ENCODE measurements at regions not wholly inside any gene's neighbourhood (a gene's known extent, or its start where the extent isn't known, plus 50 kb on each side); places are given as distances from the start of the nearest gene placed in this dataset.

DNA sequence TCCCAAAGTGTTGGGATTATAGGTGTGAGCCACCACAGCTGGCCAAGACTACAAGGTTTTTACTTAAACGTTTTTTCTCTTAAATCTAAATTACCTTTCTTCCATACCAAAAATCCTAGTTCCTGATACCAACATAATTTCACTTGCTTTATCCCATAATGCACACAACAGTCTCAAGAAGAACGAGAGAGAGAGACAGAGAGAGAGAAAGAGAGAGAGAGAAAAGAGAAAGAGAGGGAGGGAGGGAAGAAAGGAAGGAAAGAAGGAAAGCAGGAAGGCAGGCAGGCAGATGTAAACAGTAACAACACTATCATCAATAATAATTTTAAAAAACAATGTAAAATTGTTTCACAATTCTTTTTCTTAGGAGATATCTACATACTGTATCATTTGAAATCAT, 118.4 kb downstream of the BTG1 start:
- in situ Hi-C loops (cut with MboI; ENCODE audit: low sequenced_read_pairs, unreplicated experiment): no loop called here
- DNase-seq (ENCODE audit: low spot score): no peak
- TF ChIP-seq, protein P1, sequence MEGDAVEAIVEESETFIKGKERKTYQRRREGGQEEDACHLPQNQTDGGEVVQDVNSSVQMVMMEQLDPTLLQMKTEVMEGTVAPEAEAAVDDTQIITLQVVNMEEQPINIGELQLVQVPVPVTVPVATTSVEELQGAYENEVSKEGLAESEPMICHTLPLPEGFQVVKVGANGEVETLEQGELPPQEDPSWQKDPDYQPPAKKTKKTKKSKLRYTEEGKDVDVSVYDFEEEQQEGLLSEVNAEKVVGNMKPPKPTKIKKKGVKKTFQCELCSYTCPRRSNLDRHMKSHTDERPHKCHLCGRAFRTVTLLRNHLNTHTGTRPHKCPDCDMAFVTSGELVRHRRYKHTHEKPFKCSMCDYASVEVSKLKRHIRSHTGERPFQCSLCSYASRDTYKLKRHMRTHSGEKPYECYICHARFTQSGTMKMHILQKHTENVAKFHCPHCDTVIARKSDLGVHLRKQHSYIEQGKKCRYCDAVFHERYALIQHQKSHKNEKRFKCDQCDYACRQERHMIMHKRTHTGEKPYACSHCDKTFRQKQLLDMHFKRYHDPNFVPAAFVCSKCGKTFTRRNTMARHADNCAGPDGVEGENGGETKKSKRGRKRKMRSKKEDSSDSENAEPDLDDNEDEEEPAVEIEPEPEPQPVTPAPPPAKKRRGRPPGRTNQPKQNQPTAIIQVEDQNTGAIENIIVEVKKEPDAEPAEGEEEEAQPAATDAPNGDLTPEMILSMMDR (IDR thresholded peaks at IDR 0.05; ENCODE audit: borderline replicate concordance, control extremely low read depth, extremely low read depth, insufficient read depth, missing control alignments): no peak

DNA sequence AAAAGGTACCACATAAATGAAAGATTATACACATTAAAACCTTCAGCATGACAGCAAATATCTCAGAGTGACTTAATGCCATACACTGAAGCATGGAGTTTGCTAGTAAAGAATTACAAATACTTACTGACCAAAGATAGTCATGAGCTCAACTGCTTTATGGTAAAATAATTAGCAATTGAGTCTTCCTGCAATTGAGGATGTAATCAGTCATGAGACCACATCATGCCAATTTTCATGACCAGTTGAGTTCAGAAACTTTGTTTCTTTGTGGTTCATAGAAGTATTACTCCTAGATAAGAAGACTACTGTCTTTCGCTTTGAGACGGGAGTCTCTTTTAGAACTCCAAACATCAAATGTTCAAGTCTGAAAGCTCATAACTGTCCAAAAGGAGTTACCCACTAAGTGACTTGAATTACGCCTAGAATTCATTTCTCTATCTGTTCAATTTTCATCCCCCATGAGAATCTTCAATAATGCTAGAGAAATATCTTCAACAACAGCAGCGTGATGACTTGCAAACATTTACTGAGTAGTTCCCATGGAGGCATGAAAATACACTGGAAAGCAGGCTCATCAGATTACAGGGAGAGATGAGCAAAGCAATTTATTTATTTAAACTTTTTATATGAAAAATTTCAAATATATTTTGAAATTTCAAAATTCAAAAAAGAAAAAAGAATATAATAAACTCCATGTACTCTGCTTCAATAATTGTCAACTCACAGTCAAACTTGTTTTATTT, 120.0 kb downstream of the BTG1 start:
- TF ChIP-seq, protein P1 (IDR thresholded peaks at IDR 0.05; ENCODE audit: borderline replicate concordance, control extremely low read depth, extremely low read depth, insufficient read depth, missing control alignments): no peak
- in situ Hi-C loops (cut with MboI; ENCODE audit: low sequenced_read_pairs, unreplicated experiment): no loop called here
- DNase-seq (ENCODE audit: low spot score): no peak

DNA sequence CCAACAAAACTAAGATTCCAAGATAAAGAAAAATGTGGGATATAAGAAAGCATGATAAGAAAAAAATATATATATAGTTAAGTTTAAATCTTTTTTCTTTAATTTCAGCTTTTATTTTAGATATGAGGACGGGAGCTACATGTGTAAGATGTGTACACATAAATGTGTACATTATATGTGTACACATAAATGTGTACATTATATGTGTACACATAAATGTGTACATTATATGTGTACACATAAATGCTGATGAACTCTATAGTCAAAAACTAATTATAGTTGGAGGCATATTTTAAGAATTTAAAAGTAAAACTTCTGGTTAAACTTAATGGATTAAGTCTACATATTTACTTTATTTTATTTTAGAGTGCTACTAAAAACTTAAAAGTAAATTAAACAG, 123.6 kb downstream of the BTG1 start:
- in situ Hi-C loops (cut with MboI; ENCODE audit: low sequenced_read_pairs, unreplicated experiment): no loop called here
- TF ChIP-seq, protein P1 (IDR thresholded peaks at IDR 0.05; ENCODE audit: borderline replicate concordance, control extremely low read depth, extremely low read depth, insufficient read depth, missing control alignments): no peak
- DNase-seq (ENCODE audit: low spot score): no peak

DNA sequence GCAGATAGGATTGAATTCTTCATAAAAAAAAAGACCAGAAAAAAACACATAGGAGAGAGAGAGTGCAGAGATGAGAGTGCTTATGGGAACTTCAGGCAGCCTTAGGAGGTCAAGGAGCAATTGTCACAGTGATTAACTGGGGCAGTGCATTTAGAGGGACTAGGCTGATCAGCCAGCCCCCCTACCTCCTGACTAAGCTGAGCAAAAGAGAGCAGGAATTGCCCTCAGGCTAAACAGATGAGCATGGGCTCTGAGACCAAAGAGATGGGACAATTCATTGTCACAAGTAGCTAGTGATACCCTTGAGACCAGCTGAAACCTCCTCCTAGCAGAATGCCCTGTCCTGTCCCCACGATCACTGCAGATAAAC, 124.0 kb downstream of the BTG1 start:
- in situ Hi-C loops (cut with MboI; ENCODE audit: low sequenced_read_pairs, unreplicated experiment): no loop called here
- DNase-seq (ENCODE audit: low spot score): no peak
- TF ChIP-seq, protein P1 (IDR thresholded peaks at IDR 0.05; ENCODE audit: borderline replicate concordance, control extremely low read depth, extremely low read depth, insufficient read depth, missing control alignments): no peak

DNA sequence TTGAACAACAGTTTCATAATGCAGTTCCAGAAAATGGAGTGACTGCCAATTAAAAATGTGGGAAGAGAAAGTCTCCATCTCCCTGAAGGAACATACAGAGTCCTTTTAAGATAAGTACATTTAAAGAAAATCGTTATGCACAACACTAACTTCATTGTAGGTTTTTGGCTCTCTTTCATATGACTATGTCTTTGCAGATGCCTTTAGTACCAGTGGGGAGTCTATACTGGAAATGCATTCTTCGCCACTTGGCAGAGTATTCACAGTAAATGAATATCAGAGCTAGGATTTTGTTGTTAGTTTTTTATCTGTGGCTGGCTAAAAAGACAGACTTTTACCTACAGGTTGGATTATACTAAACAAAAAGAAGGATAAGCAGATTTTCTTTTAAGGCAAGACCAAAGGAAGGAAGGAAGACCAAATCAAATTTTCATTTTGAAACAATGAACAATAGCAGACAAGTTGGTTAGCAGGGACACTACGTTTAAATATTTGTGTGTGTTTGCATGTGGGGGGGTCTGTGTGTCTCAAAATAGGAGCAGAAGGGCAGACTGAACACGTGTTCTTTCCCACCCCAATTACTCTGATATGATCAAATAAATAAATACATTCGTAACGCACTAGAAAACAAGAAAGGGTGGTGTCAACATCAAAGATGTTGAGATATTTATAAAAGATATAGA, 124.5 kb downstream of the BTG1 start:
- in situ Hi-C loops (cut with MboI; ENCODE audit: low sequenced_read_pairs, unreplicated experiment): no loop called here
- no peak for DNase-seq (ENCODE audit: low spot score)
- TF ChIP-seq, protein P1 (IDR thresholded peaks at IDR 0.05; ENCODE audit: borderline replicate concordance, control extremely low read depth, extremely low read depth, insufficient read depth, missing control alignments): no peak

DNA sequence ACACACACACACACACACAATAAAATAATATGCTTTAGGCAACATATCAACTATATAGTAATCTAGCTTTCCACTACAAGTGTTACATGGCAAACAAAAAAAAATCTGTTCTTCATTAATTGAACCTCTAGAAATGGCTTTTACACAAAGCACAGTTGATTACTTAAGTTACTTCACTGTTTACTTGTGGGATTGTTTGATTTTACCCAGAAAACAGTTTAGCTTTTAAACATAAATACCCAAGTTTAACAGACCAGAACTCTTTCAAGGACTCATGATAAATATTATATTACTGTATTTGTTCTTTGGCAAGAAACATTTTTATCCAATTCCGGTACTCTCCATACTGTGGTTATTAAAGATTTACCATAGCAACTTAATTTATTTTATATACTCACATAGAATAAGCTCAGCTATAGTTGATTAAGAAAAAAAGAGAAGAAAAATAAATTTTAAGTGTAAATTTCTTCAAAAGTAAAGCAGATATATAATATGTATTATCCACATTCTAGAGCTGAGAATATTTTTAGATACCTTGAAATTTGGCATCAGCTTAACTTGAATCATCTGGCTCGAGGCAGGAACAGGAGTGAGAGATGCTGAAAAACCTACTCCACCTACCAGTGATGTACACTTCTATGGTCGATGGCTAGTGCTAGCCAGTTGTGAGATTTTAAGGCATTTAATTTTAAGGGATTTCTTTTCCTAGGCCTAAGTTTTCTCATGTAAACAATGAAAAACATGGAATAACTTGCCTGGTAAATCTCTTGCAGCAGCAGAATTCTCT, 126.0 kb downstream of the BTG1 start:
- TF ChIP-seq, protein P1 (IDR thresholded peaks at IDR 0.05; ENCODE audit: borderline replicate concordance, control extremely low read depth, extremely low read depth, insufficient read depth, missing control alignments): no peak
- DNase-seq (ENCODE audit: low spot score): no peak
- in situ Hi-C loops (cut with MboI; ENCODE audit: low sequenced_read_pairs, unreplicated experiment): no loop called here

Measured in GM13976 (cell line).